GM19023 (cell line): ENCODE measurements at regions not wholly inside any gene's neighbourhood (a gene's known extent, or its start where the extent isn't known, plus 50 kb on each side); places are given as distances from the start of the nearest gene placed in this dataset.

Source experiments
- ATAC-seq: cut with Tn5 transposase; IDR thresholded peaks from one replicate; pipeline ENCODE4 v1.9.1; 2021; ENCODE audit warnings: mild to moderate bottlenecking, moderate library complexity; ENCODE audit not compliant: unreplicated experiment

DNA sequence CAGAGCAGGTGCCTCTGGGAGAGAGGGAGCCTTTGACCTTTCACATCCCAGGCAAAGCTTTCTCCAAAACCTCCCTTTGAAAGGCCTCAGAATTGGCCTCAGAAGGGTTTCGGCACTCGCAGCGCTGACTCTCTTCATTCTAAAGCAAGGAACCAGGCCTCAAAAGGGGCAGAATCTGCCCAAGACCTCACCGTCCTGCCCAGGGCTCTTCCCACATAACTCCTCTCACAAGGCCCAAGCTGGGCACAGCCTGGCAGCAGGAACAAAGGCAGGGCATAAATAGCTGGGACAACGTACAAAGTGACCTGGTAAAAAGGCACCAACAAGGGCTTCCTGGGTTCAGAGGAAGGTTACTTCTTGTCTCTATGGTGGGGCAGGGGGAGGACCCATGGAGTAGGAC lies 166.3 kb upstream of the FSTL4 start:
- no peak for ATAC-seq

DNA sequence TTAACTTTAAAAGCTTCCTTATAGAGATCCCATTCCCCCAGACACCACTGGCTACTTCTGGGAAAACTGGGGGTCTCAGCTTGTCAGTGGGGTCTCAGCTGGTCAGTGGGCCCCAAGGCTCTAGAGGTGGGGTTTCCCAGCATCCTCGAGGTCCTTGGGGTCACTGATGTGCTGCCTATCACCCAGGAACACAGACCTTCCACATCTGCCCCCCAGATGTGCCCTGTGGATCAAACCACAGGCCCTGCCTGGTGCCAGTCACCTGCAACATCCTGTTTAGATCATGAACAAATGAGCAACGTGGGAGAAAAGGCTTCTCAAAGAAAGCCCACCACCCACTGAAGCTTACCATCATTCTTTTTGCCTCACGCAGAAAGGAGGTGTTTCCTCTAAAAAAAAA lies 165.6 kb upstream of the FSTL4 start:
- no peak for ATAC-seq

DNA sequence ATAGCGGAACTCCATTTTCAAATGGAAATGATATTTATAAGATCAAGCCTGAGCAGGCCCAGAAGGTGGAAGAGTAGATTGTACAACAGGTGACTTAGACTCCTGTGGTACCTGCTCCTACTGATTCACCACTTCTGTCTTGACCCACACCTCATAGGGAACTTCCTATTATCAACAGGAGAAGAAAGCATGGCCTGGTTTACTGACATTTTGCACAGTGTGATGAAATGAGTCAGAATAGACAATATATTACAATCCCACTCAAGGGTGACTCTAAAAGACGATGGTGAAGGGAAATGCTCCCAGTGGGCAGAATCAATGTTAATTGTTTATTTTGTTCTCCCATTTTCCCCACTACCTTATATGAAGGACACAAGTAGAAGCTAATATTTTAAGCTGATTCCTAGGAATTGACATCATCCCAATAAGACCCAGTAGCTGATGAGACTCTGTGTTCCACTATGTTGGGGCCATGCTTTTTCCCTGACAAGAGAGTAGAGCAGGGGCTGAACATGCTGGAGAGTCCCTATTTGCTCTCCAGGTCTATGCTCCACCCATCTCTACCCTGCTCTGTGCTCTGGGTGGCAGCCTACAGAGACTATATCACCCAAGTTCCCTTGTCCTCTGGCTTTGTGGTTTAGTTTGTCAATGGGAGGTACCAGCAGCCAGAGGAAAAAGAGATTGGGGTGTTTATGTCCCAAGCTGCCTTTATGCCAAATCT lies 163.4 kb upstream of the FSTL4 start:
- ATAC-seq, result no peak

DNA sequence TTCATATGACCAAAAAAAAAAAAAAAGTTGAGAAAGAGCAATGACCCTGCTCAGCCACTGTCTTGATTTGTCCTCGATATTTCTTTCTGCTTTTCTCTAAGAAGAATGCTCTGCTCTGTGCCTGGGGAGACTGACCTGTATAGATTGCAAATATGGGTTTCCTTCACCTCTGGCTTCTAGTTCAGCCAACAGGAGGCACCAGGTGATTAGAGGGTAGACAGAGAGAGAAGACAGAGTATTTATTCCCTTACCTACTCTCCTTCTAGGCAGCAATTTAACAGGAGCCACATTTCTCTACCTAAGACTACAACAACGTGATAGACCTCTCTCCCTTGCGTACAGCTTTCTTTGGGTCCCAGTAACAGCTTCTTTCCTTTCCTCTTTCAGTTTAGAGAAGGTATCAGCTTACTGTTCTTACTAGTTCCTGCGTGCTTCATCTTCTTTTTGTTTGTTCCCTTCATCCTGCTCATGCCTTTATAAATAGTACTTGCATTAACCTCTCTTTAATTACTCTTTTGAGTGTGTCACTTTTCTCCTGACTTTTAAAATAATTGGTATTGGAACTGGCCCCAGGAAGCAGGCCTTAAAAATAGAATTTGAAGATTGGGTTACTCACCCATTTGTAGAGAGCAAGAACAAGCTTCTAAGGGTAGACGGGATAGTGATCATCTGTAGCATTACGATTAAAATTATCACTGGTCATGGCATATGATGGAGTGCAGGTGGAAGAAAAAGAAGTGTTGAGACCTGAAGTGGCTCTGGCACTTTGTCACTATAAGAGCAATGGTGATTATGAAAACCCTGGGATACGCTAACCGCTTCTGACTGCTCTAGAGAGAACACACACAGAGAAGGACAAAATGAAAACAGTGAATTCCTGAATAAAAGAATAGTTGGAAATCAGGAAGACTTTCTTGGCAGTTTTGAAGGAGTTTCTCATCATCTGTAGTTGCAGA lies 161.2 kb upstream of the FSTL4 start:
- ATAC-seq, result no peak

DNA sequence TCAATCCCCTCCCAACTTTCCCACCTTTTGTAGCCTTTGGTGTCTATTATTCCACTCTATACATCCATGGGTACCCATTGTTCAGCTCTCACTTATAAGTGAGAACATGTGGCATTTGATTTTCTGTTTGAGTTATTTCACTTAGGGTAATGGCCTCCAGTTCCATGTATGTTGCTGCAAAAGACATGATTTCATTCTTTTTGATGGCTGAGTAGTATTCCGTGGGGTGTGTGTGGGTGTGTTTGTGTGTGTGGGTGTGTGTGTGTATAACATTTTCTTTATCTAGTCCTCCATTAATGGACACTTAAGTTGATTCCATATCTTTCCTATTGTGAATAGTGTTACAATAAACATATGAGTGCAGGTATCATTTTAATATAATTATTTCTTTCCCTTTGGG lies 157.5 kb upstream of the FSTL4 start:
- ATAC-seq, result no peak

DNA sequence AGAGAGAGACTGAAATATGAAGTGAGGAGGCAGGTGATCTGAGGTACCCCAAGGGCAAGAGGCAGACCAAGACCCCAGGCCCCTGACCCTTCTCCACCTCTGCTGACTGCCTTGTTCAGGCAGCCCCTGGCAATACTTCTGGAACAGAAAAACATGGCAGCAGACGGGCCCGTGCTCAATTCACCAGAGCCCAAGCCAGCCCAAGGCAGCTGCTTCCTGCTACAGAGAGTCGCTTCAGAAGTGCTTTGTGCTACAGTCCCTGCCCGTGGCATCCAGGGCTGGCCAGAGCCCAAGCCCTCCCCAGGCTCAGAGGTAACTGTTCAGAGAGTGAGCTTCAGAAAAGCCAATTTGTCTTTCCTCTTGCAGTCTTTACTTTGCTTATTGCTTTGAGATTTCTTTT lies 151.4 kb upstream of the FSTL4 start:
- no peak for ATAC-seq

DNA sequence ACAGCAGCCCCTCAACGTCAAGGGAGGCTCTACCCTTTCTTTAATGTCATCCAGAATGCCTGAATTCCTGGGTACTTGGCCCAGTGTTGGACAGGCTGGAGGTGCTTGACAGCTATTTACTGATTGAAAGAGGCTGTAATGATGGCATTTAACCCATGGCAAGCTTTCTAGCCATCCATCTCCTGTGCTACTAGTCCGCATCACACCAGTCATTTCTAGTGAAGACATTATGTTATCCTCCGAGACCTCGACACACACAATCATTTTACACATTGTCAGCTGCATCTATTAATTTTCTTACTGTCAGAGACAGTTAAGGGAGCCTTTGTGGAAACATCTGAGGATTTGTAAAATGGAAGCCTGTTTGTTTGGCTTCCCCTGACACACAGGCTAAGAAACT lies 149.3 kb upstream of the FSTL4 start:
- ATAC-seq, result no peak

DNA sequence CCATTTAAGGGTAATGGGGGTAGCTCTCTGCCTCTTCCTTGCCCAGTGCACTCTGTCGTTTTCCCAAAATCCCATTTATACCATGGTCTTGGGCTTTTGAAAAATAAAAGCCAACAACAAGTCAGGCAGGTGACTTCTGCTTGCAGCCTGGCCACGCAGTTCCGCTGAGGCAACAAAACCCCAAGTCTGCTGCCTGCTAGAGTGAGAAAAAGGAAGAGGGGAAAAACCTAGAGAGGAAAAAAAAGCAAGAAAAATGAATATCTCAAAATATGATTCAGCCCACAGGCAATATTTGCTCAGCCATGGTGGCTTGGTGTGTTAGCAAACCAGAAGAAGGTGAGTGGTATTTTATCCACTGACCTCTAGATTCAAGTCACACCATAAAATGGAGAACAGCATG lies 148.2 kb upstream of the FSTL4 start:
- no peak for ATAC-seq

DNA sequence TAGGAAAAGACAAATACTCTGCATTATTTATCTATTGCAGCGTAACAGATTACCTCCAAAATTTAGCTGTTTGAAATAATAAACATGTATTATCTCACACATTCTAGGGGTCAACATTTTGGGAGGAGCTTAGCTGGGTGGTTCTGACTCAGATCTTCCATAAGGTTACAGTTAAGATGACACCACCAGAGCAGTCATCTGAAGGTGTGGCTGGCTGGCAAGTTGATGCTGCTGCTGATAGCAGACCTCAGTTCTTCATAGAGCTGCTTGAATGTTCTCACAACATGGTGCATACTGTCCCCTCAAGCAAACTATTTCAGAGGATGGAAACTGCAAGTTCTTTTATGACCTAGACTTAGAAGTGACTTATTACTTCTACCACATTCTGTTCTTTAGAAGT lies 146.3 kb upstream of the FSTL4 start:
- no peak for ATAC-seq

DNA sequence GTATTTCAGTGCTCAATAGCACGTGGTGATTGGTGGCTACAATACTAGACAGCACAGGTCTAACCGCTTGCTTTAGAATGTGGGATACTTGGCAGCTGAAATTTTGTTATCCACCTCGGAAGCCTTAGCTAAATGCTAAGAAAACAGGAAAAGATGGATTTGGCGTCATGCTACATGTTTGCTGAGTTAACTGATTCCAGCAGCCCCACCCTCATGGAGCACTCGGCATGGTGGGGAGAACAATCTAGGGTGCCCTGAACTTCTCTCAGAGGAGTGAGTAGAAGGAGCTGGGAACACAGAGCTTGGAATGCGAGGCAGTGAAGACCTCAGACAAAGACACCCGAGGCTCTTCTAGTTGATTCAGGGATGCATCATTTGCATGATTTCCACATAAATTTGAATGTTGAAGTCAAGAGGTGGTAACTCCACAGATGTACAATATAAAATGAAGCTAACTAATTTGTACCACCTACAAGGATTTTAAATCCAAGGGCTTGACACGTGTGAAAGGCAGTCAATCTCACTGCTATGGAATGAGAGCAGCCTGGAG lies 145.1 kb upstream of the FSTL4 start:
- ATAC-seq, result no peak

DNA sequence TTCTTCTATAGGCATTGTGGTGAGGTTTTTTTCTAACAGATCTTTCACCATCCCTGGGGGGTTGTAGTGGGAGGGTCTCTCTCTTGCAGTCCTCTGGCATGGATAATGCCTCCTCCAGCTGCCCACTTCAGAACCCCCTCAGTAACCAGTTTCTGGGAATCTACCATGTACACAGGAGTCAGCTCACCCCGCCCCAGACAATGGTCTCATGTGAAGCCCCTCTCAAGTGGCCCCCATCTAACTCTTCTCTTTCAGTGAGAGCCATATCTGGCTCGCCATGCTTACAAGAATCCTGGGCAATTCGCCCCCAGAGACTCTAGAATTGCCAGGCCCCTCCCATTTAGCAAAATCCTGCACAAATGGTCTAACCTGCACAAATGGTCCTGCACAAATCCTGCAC lies 144.4 kb upstream of the FSTL4 start:
- no peak for ATAC-seq

DNA sequence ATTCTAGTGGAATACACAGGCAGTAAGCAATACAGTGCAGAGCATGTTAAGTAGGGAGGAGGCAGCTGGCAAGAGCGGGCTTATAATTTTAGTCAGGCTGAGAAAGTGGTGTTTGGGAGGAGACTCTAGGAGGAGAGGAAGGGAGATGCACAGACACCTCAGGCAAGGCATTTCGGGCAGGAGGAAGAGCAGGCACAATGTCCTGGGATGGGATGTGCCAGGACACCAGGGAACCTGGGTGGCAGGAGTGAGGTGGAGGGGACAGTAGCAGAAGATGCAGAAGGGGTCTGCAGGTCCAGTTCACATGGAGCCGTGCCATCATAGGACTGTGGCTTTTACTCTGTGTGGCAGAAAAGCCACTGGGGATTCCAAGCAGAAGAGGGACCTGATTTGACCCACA lies 143.7 kb upstream of the FSTL4 start:
- ATAC-seq, result no peak

DNA sequence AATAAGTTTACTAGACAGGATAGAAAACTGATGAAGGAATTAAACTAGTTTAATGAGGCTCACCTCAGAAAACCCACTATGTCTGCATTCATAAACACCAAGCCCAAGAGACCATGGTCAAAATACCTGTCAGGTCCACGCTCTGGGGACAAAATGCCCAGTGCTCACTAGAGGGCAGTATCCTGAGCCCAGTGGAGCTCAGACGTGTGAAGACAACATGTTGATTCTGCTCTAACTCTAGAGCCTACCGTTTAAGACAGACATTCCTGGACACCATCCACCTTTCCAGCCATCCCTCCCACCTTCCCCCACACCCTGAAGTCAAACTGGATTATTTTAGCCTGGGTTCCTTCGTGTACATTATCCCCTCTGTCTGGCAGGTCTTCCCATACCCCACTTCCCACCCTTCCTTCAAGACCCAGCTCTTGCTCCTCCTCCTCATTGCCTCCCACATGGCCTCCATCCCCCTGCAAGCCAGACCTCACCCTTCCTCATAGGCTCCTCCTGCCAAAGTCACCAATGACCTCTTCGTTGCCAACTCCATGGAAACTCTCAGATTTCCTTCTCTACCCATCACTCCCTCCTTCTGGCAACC lies 142.3 kb upstream of the FSTL4 start:
- ATAC-seq, result no peak

DNA sequence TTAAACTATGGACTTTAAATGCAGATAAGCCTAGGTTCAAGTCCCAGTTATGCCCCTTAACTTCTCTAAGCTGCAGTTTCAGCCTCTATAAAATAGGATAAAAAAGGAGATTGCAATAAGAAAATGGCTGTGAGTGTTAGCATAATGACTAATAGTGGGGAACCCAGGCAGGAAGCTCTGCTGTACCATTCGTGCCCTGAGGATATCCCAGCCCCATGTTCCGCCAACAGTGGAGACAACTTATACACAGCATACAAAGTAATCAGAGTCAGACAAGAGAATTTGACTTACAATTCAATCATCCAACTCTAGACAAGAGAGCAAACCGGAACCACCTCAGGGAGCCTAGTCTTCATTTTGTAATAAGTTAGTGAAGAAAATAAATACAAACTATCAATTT lies 141.5 kb upstream of the FSTL4 start:
- no peak for ATAC-seq

DNA sequence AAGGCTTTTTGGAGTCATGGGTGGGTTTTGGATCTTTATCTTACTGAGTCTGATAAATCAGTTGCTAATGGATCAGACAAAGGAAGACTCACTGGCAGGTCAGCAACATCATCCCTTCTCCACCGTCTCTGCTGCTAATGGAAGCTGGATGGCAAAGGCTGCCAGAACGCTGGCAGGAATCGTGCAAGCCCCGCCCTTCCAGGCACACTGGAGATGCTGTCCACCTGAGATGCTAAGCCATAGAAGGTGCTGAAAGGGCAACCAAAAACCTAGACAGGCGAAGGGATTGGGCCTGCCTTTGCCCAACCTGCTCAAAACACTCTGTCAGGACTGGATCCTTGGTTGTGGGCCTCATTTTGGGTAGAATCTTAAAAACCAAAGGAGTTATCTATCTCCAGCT lies 139.5 kb upstream of the FSTL4 start:
- ATAC-seq, result no peak

DNA sequence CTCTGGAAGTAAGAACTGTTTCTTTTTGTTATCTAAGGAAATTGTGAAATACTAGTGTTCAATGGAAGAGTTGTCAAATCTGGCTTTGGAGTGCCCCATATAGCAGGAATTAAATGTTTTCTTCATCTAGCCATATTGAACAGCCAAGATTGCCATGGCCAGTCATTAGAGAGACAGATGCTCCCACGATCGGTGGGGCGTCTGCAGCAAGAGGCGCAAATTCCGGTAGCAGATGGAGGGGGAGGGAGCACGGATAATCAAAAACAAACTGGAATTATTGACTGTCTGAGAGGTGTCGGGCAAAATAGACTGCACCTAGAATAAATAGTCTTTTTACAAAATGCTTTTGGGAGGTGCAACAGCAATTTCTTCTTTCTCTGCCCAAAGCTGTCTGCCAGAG lies 139.1 kb upstream of the FSTL4 start:
- no peak for ATAC-seq

DNA sequence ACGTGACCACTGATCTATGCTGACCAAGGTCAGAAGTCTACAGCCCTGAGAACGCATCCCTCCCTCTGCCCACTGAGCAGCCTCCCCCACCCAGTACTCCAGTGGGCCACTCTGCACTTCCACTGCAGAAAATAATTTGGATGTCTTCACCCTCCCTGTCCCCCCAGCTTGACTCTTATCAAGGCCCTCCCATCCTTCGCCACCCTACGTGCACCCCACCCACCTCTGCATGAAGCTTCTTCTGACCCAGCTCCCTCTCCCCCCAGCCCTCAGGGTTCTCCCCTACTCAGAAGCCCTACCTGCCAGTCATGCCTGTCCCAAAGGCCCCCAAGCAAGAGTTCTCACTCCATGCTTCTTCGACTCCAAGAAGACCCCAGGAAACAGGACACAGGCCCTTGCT lies 138.5 kb upstream of the FSTL4 start:
- no peak for ATAC-seq

DNA sequence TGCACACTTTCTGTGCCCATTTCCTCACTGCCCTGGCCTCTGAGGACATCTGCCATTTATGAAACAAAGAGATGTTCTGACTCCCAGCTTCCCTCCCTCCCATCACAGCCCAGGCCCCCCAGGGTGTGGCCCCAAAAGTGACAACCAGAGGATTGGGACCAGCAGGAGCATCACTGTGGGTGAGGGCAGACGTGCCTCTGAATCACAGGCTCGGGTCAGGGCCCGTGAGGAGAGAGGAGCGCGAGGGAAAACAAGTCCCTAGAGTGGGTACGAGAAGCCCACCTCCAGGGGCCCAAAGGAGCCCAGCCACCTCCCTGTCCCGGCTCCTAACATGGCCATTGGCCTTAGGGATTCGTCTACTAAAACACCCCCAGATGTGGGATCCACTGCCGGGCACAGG lies 138.0 kb upstream of the FSTL4 start:
- ATAC-seq, result no peak

DNA sequence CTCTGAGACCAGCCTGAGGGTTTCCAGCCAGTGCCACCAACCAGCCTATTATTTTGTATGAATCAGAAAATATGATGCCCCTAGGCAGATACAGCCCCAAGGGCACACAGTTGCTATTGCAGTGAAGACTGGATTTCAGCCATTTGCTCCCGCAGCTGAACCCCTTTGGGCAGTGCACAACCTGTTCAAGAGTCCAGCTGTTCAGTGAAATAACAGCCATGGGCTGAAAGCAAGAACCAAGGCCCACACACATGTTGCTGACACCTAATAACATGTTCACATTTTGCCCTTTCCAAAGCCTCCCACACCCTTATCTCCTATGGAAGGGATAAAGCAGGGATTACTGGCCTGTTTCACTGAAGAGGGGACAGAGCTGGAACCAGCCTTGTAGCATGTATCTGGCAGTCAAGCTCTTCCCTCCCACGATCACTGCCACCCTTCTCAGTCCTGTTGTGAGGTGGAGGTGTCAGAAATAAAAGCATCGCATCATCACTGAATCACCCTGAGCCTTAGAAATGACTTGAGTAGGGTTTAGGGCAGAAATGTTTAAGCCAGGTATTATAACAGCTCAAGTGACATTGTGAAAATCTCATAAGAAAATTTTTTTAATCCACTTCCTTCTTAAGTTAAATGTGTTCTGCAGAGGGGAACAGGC lies 137.1 kb upstream of the FSTL4 start:
- ATAC-seq, result no peak

DNA sequence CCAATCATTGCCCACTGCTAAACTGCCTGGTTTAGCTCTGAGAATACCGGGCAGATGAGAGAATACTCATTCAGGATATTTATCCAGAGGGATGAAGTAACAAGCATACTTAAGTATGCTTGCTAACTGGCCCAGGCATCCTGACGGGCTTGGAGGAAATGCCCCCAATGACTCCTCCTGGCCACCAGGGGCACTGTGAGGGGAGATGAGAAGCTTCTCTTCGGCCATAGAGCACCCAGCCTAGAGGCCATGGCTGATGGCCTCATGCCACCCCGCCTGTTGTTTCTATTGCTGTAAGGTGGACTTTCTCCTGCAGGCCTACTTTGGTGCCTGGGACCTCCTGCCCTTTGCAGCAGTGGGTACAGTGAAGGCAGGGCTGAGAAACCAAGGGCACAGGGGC lies 134.5 kb upstream of the FSTL4 start:
- ATAC-seq, result no peak

DNA sequence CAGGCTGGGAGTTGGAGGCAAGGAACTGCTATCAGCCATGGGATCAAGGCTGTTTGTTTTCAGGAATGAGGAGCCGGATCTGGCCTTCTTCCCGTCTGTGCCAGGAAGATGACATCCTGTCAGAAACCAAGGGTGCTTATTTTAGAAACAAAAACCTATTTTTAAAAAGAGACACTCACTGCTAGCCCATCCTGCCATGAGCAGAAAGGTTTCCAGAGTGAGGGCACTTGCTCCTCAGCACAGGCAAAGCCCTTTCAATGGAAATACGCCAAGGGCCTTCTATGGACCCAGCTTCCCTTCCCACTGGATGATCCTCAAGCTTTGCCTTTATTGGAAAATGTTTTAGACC lies 132.6 kb upstream of the FSTL4 start:
- ATAC-seq, result no peak
